Type B pancreatic cell (in vitro differentiated cells): ENCODE measurements at regions not wholly inside any gene's neighbourhood (a gene's known extent, or its start where the extent isn't known, plus 50 kb on each side); places are given as distances from the start of the nearest gene placed in this dataset.

Experiments
- DNase-seq: peaks from one replicate; pipeline ENCODE4 v3.0.0; 2021; ENCODE audit warnings: mixed read lengths; ENCODE audit not compliant: unreplicated experiment; ENCODE audit errors: extremely low spot score
- H3K27ac Mint-ChIP-seq: 2 replicates; pipeline ENCODE4 v1.8.0; 2021; ENCODE audit warnings: mild to moderate bottlenecking, mixed read lengths
- H3K27me3 Mint-ChIP-seq: 2 replicates; pipeline ENCODE4 v1.8.0; 2021; ENCODE audit warnings: mixed read lengths
- H3K36me3 Mint-ChIP-seq: 2 replicates; pipeline ENCODE4 v1.8.0; 2021; ENCODE audit warnings: mixed read lengths
- H3K4me1 Mint-ChIP-seq: one replicate; pipeline ENCODE4 v1.8.0; 2021; ENCODE audit warnings: mixed read lengths; ENCODE audit not compliant: unreplicated experiment
- H3K4me3 Mint-ChIP-seq: 2 replicates; pipeline ENCODE4 v1.8.0; 2021; ENCODE audit warnings: mild to moderate bottlenecking, mixed read lengths
- H3K9me3 Mint-ChIP-seq: 2 replicates; pipeline ENCODE4 v1.8.0; 2021; ENCODE audit warnings: mixed read lengths
- TF ChIP-seq, protein P1 (sequence below): fragments of 200-600 bp; sonication (generic); conservative IDR thresholded peaks from 2 replicates; pipeline ENCODE4 v1.5.0; 2021; ENCODE audit warnings: antibody characterized with exemption, mild to moderate bottlenecking

DNA sequence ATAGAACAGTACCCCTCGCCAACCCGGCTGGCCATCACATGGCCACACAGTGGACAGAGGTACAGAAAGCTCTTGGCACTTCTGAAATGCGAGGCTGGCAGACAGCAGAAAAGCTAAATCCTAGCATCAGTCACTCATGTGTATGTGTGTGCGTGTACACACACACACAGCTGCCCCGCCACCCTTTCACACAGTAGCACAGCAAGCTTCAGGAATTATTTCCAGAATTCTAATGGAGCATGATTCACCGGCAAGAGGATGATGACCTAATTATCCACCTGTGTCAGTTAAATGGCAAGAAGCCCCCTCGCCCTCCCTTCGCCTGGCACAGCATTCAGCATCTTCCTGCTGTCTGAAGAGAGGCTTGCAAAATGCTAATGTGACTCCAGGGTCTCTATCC is 336.0 kb downstream of the SHANK2 start:
- peaks cover 10% of the 10 kb centered on the region for H3K9me3 Mint-ChIP-seq
- DNase-seq: no peak
- no peaks in the 10 kb centered on the region for H3K27me3 Mint-ChIP-seq
- TF ChIP-seq, protein P1, sequence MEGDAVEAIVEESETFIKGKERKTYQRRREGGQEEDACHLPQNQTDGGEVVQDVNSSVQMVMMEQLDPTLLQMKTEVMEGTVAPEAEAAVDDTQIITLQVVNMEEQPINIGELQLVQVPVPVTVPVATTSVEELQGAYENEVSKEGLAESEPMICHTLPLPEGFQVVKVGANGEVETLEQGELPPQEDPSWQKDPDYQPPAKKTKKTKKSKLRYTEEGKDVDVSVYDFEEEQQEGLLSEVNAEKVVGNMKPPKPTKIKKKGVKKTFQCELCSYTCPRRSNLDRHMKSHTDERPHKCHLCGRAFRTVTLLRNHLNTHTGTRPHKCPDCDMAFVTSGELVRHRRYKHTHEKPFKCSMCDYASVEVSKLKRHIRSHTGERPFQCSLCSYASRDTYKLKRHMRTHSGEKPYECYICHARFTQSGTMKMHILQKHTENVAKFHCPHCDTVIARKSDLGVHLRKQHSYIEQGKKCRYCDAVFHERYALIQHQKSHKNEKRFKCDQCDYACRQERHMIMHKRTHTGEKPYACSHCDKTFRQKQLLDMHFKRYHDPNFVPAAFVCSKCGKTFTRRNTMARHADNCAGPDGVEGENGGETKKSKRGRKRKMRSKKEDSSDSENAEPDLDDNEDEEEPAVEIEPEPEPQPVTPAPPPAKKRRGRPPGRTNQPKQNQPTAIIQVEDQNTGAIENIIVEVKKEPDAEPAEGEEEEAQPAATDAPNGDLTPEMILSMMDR: no peak
- H3K4me3 Mint-ChIP-seq: no peak overlapping the region
- H3K36me3 Mint-ChIP-seq: peaks cover 6% of the 10 kb centered on the region
- H3K4me1 Mint-ChIP-seq: peaks cover 25% of the 10 kb centered on the region
- H3K27ac Mint-ChIP-seq: no peak overlapping the region

DNA sequence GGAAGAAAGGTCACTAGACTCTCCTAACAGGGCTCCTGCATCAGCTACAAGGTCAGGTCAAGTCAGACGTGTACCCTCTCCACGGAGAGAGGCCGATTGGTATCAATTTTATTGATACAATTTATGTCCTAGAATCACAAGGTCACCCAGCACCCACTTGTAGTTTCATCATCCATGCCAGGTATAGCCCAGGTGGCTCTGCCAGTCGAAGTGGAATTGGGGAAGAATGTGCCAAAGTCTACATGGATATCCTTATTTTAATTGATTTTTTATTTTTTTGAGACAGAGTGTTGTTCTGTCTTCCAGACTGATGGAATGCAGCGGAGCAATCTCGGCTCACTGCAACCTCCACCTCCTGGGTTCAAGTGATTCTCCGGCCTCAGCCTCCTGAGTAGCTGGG is 334.1 kb downstream of the SHANK2 start:
- Mint-ChIP-seq H3K36me3 (peaks cover 16% of the 10 kb centered on the region), H3K4me3 (no peak overlapping the region), H3K4me1 (peaks cover 16% of the 10 kb centered on the region), H3K27me3 (no peaks in the 10 kb centered on the region), H3K9me3 (peaks cover 10% of the 10 kb centered on the region), H3K27ac (no peak overlapping the region)
- TF ChIP-seq, protein P1: no peak
- no peak for DNase-seq

DNA sequence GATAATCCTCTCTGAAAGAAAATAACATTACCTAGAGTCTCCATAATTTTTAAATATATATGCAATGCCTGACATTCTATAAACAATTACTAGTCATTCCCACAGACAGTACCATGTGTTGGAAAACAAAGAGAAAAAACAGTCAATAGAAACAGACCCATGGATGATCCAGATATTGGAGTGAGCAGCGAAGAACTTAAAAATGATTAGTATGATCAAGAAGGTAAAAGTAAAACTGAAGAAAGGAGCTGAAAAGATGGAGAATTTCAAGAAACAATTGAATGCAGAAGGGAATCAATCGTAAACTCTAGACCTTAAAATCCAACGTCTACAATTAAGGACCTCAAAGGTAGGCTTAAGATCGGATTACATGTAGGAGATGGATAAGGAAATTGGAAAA is 330.6 kb downstream of the SHANK2 start:
- Mint-ChIP-seq H3K27me3 (no peaks in the 10 kb centered on the region), H3K4me3 (no peak overlapping the region), H3K36me3 (peaks cover 16% of the 10 kb centered on the region), H3K27ac (no peak overlapping the region), H3K9me3 (peaks cover 15% of the 10 kb centered on the region), H3K4me1 (no peaks in the 10 kb centered on the region)
- DNase-seq: no peak
- TF ChIP-seq, protein P1: no peak

DNA sequence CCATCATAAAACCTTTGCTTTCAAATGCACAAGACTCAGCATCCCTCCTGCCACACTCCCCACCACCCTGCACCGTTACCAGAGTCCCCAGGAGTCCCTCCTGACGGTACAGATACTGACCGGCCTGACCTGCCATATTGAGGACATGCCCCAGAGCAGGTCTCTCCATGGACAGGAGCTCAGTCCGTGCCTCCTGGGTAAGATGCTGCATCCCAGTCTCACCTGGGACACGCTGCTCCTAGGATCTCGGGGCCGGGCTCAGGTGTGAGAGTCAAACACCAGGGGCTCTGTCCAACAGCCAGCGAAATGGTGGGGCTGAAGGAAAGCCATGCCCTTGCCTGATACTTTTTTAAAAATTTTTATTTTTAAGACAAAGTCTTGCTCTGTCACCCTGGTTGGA is 328.3 kb downstream of the SHANK2 start:
- Mint-ChIP-seq H3K4me3 (no peak overlapping the region), H3K27me3 (no peaks in the 10 kb centered on the region), H3K4me1 (no peaks in the 10 kb centered on the region), H3K36me3 (peaks cover 16% of the 10 kb centered on the region), H3K9me3 (peaks cover 15% of the 10 kb centered on the region), H3K27ac (no peak overlapping the region)
- DNase-seq: no peak
- TF ChIP-seq, protein P1: no peak

DNA sequence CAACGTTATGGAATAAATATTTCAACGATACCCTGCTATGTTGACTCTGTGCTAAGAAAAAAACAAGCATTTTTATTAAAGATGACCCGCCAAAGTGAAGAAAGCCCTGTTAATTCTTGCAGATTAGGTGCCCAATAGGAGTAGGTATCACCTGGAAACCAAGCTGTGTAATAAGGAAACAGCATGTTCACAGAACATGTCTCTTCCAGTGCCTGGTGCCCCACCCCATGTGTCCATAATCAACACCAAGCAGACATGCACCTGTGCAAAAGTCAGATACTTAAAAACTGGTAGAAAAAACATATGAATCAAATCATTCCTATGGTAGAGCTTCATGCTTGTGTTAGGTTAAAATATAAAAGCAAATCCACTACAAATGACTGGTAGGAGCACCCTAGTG is 327.1 kb downstream of the SHANK2 start:
- H3K27me3 Mint-ChIP-seq: no peaks in the 10 kb centered on the region
- TF ChIP-seq, protein P1: no peak
- no peak for DNase-seq
- H3K27ac Mint-ChIP-seq: no peak overlapping the region
- H3K4me3 Mint-ChIP-seq: no peak overlapping the region
- H3K9me3 Mint-ChIP-seq: peaks cover 12% of the 10 kb centered on the region
- H3K4me1 Mint-ChIP-seq: no peaks in the 10 kb centered on the region
- peaks cover 14% of the 10 kb centered on the region for H3K36me3 Mint-ChIP-seq
